GM13976 (cell line): ENCODE measurements at regions not wholly inside any gene's neighbourhood (a gene's known extent, or its start where the extent isn't known, plus 50 kb on each side); places are given as distances from the start of the nearest gene placed in this dataset.

Source experiments
- DNase-seq: peaks from one replicate; pipeline ENCODE4 v3.0.0; 2012; ENCODE audit warnings: low spot score
- in situ Hi-C: fragments of 300-500 bp; cut with MboI; formaldehyde crosslinking; loops from one replicate; pipeline ENCODE4 v1.12.0; 2022; ENCODE audit warnings: low sequenced_read_pairs, mixed read lengths, inconsistent platforms; ENCODE audit not compliant: unreplicated experiment
- TF ChIP-seq, protein P1 (sequence below): IDR thresholded peaks from 2 replicates; pipeline ENCODE4 v1.5.1; 2012; ENCODE audit warnings: borderline replicate concordance, mild to moderate bottlenecking; ENCODE audit not compliant: insufficient read depth; ENCODE audit errors: extremely low read depth, missing control alignments, control extremely low read depth

DNA sequence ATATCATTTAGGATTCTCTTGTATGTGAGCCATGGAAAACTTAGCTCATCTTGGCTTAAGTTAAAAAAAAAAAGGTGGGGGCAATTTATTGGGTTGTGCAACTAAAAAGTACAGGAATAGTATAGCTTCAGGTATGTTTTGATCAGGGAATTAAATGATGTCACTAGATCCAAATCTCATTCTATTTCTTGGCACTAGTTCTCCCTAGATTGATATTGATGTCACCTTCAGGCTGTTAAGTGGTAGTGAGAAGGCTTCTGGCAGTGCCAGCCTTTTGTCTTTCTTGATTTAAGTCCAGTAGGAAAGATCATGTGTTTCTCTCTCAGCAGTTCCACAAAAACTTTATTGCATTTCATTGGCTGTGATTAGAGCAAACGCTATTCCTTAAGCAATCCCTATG is 65.0 kb upstream of the ZBED5 start:
- TF ChIP-seq, protein P1, sequence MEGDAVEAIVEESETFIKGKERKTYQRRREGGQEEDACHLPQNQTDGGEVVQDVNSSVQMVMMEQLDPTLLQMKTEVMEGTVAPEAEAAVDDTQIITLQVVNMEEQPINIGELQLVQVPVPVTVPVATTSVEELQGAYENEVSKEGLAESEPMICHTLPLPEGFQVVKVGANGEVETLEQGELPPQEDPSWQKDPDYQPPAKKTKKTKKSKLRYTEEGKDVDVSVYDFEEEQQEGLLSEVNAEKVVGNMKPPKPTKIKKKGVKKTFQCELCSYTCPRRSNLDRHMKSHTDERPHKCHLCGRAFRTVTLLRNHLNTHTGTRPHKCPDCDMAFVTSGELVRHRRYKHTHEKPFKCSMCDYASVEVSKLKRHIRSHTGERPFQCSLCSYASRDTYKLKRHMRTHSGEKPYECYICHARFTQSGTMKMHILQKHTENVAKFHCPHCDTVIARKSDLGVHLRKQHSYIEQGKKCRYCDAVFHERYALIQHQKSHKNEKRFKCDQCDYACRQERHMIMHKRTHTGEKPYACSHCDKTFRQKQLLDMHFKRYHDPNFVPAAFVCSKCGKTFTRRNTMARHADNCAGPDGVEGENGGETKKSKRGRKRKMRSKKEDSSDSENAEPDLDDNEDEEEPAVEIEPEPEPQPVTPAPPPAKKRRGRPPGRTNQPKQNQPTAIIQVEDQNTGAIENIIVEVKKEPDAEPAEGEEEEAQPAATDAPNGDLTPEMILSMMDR = no peak
- in situ Hi-C loops = no loop called here

DNA sequence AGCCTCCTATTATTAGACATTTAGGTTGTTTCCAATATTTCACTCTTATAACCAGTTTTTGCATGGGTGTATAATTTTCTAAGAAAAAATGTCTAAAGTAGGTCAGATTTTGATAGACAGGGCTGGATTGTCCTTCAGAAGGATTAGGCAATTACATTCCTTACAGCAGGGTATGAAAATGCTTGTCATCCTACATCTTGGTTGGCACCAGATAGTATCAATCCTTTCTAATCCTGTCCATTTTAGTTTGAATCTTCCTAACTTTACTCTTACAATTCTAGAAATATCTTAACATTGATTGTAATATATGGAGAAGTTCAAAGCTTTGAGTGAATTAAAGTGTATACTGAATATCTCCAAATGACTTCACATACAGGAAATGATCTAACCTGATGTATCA is 63.0 kb upstream of the ZBED5 start:
- in situ Hi-C loops = no loop called here
- no peak for DNase-seq
- TF ChIP-seq, protein P1 = no peak

More for the DNA sequence above, 65.0 kb upstream of the ZBED5 start:
- no peak for DNase-seq

DNA sequence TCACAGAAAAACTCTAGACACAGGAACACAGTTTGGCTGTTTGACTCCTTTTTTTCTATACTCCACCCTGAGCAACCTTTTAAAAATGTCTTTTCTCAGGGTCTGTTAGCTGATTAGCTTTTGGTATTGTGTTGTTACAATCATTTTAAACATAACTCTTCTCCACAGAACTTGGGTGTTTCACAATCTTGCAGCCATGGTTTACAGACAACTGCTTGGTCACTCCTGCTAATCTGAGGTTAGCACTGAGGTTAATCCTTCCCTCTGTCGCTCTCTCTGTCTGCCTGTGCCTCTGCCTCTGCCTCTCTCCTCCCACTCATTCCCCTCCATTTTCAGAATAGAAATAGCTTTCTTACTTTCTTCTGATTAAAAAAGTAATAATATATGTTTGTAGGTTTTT is 62.4 kb upstream of the ZBED5 start:
- TF ChIP-seq, protein P1 = no peak
- in situ Hi-C loops = no loop called here
- DNase-seq = no peak

DNA sequence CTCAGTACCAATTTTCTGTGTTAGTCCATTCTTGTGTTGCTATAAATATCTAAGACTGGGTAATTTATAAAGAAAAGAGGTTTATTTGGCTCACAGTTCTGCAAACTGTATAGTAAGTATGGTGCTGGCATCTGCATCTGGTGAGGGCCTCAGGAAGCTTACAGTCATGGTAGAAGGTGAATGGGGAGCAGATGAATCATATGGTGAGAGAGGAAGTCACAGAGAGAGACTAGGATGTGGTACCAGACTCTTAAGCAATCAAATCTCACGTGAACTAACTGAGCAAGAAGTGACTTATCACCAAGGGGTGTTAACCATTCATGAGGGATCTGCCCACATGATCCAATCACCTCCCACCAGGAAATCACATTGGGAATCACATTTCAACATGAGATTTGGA is 60.8 kb upstream of the ZBED5 start:
- DNase-seq = no peak
- TF ChIP-seq, protein P1 = no peak
- in situ Hi-C loops = no loop called here

DNA sequence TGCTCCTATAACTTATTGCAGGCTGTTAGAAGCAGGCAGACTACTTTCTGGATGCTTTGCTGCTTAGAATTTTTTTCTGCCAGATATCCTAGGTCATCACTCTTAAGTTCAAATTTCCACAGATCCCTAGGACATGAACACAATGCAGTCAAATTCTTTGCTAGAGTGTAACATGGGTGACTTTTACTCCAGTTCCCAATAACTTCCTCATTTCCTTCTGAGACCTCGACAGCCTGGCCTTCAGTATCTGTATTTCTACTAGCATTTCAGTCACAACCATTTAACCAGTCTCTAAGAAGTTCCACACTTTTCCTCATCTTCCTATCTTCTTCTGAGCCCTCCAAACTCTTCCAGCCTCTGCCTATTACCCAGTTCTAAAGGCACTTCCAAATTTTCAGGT is 60.4 kb upstream of the ZBED5 start:
- in situ Hi-C loops = no loop called here
- TF ChIP-seq, protein P1 = no peak
- no peak for DNase-seq

DNA sequence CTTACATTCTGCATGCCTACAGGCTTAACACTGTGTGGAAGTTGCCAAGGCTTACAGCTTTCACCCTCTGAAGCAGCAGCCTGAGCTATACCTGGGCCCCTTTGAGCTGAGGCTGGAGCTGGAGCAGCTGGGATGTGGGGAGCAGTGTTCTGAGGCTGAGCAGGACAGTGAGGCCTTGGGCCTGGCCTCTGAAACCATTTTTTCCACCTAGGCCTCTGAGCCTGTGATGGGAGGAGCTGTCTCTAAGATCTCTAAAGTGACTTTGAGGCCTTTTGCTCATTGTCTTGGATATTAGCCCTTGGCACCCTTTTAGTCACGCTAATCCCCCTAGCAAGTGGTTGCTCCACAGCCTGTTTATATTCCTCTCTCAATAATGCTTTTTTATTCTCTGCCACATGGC is 59.9 kb upstream of the ZBED5 start:
- in situ Hi-C loops = no loop called here
- TF ChIP-seq, protein P1 = no peak
- no peak for DNase-seq

DNA sequence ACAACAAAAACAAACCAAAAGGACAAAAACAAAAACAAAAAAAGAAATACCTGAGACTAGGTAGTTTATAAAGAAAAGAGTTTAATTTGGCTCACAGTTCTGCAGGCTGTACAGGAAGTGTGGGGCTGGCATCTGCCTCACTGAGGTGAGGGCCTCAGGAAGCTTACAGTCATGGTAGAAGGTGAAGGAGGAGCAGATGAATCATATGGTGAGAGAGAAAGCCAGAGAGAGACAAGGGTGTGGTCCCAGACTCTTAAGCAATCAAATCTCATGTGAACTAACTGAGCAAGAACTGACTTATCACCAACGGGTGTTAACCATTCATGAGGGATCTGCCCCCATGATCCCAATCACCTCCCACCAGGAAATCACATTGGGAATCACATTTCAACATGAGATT is 58.8 kb upstream of the ZBED5 start:
- no peak for DNase-seq
- in situ Hi-C loops = no loop called here
- TF ChIP-seq, protein P1 = no peak
